Nephron (organoid): ENCODE measurements at regions not wholly inside any gene's neighbourhood (a gene's known extent, or its start where the extent isn't known, plus 50 kb on each side); places are given as distances from the start of the nearest gene placed in this dataset.

Experiments used
- H3K27ac Mint-ChIP-seq, 3 experiments: 2 replicates each; pipeline ENCODE4 v1.8.0; 2020; ENCODE audit warnings: mixed read lengths in 3 of 3, mild to moderate bottlenecking in 2 of 3, moderate library complexity in 1 of 3
- H3K27me3 Mint-ChIP-seq: 2 replicates; pipeline ENCODE4 v1.8.0; 2021; ENCODE audit warnings: low read depth, mild to moderate bottlenecking, moderate library complexity, mixed read lengths
- H3K36me3 Mint-ChIP-seq: 2 replicates; pipeline ENCODE4 v1.8.0; 2020; ENCODE audit warnings: low read depth, mixed read lengths
- H3K4me1 Mint-ChIP-seq: 2 replicates; pipeline ENCODE4 v1.8.0; 2020; ENCODE audit warnings: mixed read lengths
- H3K4me3 Mint-ChIP-seq, 3 experiments: 2 replicates each; pipeline ENCODE4 v1.8.0; 2020; ENCODE audit warnings: mild to moderate bottlenecking in 3 of 3, mixed read lengths in 3 of 3, moderate library complexity in 2 of 3
- H3K9me3 Mint-ChIP-seq: 2 replicates; pipeline ENCODE4 v1.8.0; 2020; ENCODE audit warnings: mixed read lengths
- CTCF ChIP-seq, 3 experiments: fragments of 200-600 bp; sonication (generic); IDR thresholded peaks; one replicate each; pipeline ENCODE4 v1.5.0; 2021; ENCODE audit warnings: antibody characterized with exemption in 3 of 3; ENCODE audit not compliant: unreplicated experiment in 3 of 3

- Mint-ChIP-seq H3K4me1 (peaks cover 9% of the 10 kb centered on the region), H3K27ac (no peak overlapping the region), H3K9me3 (peaks cover 9% of the 10 kb centered on the region), H3K27me3 (no peaks in the 10 kb centered on the region), H3K4me3 (no peak overlapping the region), H3K36me3 (peaks cover 4% of the 10 kb centered on the region)
- TF ChIP-seq CTCF (IDR thresholded peaks at IDR 0.05; ENCODE audit: unreplicated experiment in 3 of 3), result no peak
Observed at GRCh38 chr12:98453070-98453469, 62.3 kb upstream of the TMPO start.

- no peak for TF ChIP-seq CTCF (IDR thresholded peaks at IDR 0.05; ENCODE audit: unreplicated experiment in 3 of 3)
- Mint-ChIP-seq H3K27me3 (no peaks in the 10 kb centered on the region), H3K9me3 (peaks cover 9% of the 10 kb centered on the region), H3K36me3 (peaks cover 4% of the 10 kb centered on the region), H3K4me3 (no peak overlapping the region), H3K27ac (no peak overlapping the region), H3K4me1 (peaks cover 9% of the 10 kb centered on the region)
Observed at GRCh38 chr12:98453492-98453891, 61.9 kb upstream of the TMPO start.

- Mint-ChIP-seq H3K36me3 (peaks cover 4% of the 10 kb centered on the region), H3K27ac (peak overlapping the region in 1 of 3 experiments; percentile 23), H3K9me3 (peaks cover 9% of the 10 kb centered on the region), H3K4me1 (peaks cover 9% of the 10 kb centered on the region), H3K27me3 (no peaks in the 10 kb centered on the region), H3K4me3 (peak overlapping the region; percentile 59 to 78 (median 62))
- TF ChIP-seq CTCF (IDR thresholded peaks at IDR 0.05; ENCODE audit: unreplicated experiment in 3 of 3), result no peak
Observed at GRCh38 chr12:98456041-98456440, 59.3 kb upstream of the TMPO start.

GRCh38 chr12:98456576-98457573 is 58.5 kb upstream of the TMPO start:
- Mint-ChIP-seq H3K4me3 (peak overlapping the region; percentile 78 to 81 (median 80)), H3K27me3 (no peaks in the 10 kb centered on the region), H3K36me3 (peaks cover 4% of the 10 kb centered on the region), H3K4me1 (peaks cover 9% of the 10 kb centered on the region), H3K9me3 (peaks cover 9% of the 10 kb centered on the region), H3K27ac (peak overlapping the region in 2 of 3 experiments; percentile 32 to 74)
- TF ChIP-seq CTCF (IDR thresholded peaks at IDR 0.05; ENCODE audit: unreplicated experiment in 3 of 3), result no peak

GRCh38 chr12:98464190-98464589 is 51.2 kb upstream of the TMPO start:
- Mint-ChIP-seq H3K4me1 (no peaks in the 10 kb centered on the region), H3K36me3 (no peaks in the 10 kb centered on the region), H3K27ac (peak overlapping the region in 2 of 3 experiments; percentile 21 to 84), H3K9me3 (no peaks in the 10 kb centered on the region), H3K4me3 (no peak overlapping the region), H3K27me3 (no peaks in the 10 kb centered on the region)
- TF ChIP-seq CTCF (IDR thresholded peaks at IDR 0.05; ENCODE audit: unreplicated experiment in 3 of 3), result no peak
